NCI-H526 treated with DMSO at 0.1 percent for 48 hours (cell line): ENCODE measurements at regions not wholly inside any gene's neighbourhood (a gene's known extent, or its start where the extent isn't known, plus 50 kb on each side); places are given as distances from the start of the nearest gene placed in this dataset.

Experiments
- DNase-seq: peaks from one replicate; lab custom pipeline; 2025; lab: John Stamatoyannopoulos, UW

GRCh38 chr10:61841338-61841875 is 60.1 kb upstream of the ARID5B start:
- no peak for DNase-seq

- DNase-seq: no peak
These were observed 58.6 kb upstream of the ARID5B start for GRCh38 chr10:61842755-61843497.

GRCh38 chr10:61844116-61844822 is 57.2 kb upstream of the ARID5B start:
- no peak for DNase-seq

GRCh38 chr10:61845196-61845949 is 56.1 kb upstream of the ARID5B start:
- no peak for DNase-seq

GRCh38 chr10:61845950-61846268 is 55.6 kb upstream of the ARID5B start:
- no peak for DNase-seq

GRCh38 chr10:61846370-61847031 is 55.0 kb upstream of the ARID5B start:
- no peak for DNase-seq

GRCh38 chr10:61847087-61847486 is 54.4 kb upstream of the ARID5B start:
- no peak for DNase-seq

GRCh38 chr10:61847640-61848039 is 53.9 kb upstream of the ARID5B start:
- no peak for DNase-seq

- DNase-seq: no peak
These were observed 51.1 kb upstream of the ARID5B start for GRCh38 chr10:61850376-61850775.
